HepG2 (cell line): ENCODE measurements at regions not wholly inside any gene's neighbourhood (a gene's known extent, or its start where the extent isn't known, plus 50 kb on each side); places are given as distances from the start of the nearest gene placed in this dataset.

Experiments
- HMGA1 ChIP-seq: sonication (generic); formaldehyde crosslinking; conservative IDR thresholded peaks from 2 replicates; pipeline ENCODE4 v1.4.0; 2020; ENCODE audit warnings: missing genetic modification reagents
- HNF1A ChIP-seq, 2 experiments: sonication (generic) in 1 of 2; formaldehyde crosslinking in 1 of 2; IDR thresholded peaks; 2 replicates each; pipeline versions ENCODE4 v1.4.0 to v1.6.1; 2016 to 2020; ENCODE audit warnings: borderline replicate concordance in 1 of 2, low read depth in 1 of 2, mild to moderate bottlenecking in 1 of 2, missing genetic modification reagents in 1 of 2
- ZNF138 ChIP-seq: sonication (generic); formaldehyde crosslinking; IDR thresholded peaks from 2 replicates; pipeline ENCODE4 v1.5.0; 2020; ENCODE audit warnings: mild to moderate bottlenecking, low read depth, missing genetic modification reagents
- ZNF670 ChIP-seq: sonication (generic); formaldehyde crosslinking; IDR thresholded peaks from 2 replicates; pipeline ENCODE4 v1.8.0; 2022; ENCODE audit warnings: mild to moderate bottlenecking, missing genetic modification reagents, borderline replicate concordance
- ZNF678 ChIP-seq: sonication (generic); formaldehyde crosslinking; IDR thresholded peaks from 2 replicates; pipeline ENCODE4 v1.4.0; 2020; ENCODE audit warnings: mild to moderate bottlenecking, missing genetic modification reagents
- TF ChIP-seq, protein P1 (sequence below): sonication (generic); formaldehyde crosslinking; IDR thresholded peaks from 2 replicates; pipeline ENCODE4 v1.4.0; 2020; ENCODE audit warnings: missing genetic modification reagents, borderline replicate concordance

- no peak for TF ChIP-seq HNF1A (IDR thresholded peaks at IDR 0.05; ENCODE audit: low read depth)
- no peak for TF ChIP-seq HNF1A (CRISPR knock-in tag; IDR thresholded peaks at IDR 0.05; ENCODE audit: borderline replicate concordance)
- TF ChIP-seq ZNF670 (CRISPR knock-in tag) = no peak
- no peak for TF ChIP-seq ZNF678 (CRISPR knock-in tag)
- no peak for TF ChIP-seq HMGA1 (CRISPR knock-in tag)
- TF ChIP-seq ZNF138 = no peak
- TF ChIP-seq, protein P1, sequence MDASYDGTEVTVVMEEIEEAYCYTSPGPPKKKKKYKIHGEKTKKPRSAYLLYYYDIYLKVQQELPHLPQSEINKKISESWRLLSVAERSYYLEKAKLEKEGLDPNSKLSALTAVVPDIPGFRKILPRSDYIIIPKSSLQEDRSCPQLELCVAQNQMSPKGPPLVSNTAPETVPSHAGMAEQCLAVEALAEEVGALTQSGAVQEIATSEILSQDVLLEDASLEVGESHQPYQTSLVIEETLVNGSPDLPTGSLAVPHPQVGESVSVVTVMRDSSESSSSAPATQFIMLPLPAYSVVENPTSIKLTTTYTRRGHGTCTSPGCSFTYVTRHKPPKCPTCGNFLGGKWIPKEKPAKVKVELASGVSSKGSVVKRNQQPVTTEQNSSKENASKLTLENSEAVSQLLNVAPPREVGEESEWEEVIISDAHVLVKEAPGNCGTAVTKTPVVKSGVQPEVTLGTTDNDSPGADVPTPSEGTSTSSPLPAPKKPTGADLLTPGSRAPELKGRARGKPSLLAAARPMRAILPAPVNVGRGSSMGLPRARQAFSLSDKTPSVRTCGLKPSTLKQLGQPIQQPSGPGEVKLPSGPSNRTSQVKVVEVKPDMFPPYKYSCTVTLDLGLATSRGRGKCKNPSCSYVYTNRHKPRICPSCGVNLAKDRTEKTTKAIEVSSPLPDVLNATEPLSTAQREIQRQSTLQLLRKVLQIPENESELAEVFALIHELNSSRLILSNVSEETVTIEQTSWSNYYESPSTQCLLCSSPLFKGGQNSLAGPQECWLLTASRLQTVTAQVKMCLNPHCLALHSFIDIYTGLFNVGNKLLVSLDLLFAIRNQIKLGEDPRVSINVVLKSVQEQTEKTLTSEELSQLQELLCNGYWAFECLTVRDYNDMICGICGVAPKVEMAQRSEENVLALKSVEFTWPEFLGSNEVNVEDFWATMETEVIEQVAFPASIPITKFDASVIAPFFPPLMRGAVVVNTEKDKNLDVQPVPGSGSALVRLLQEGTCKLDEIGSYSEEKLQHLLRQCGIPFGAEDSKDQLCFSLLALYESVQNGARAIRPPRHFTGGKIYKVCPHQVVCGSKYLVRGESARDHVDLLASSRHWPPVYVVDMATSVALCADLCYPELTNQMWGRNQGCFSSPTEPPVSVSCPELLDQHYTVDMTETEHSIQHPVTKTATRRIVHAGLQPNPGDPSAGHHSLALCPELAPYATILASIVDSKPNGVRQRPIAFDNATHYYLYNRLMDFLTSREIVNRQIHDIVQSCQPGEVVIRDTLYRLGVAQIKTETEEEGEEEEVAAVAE = no peak
Measured at GRCh38 chr2:16559278-16560067, 106.2 kb downstream of the CYRIA start (continued).
